Liver (tissue), 2 donors: ENCODE measurements at regions not wholly inside any gene's neighbourhood (a gene's known extent, or its start where the extent isn't known, plus 50 kb on each side); places are given as distances from the start of the nearest gene placed in this dataset.

ENCODE experiments used
- CTCF ChIP-seq: fragments of 150-350 bp; IDR thresholded peaks from 2 replicates; pipeline ENCODE4 v1.5.1; 2017; ENCODE audit warnings: improper control_type of control experiment, low read depth, low read length; ENCODE audit not compliant: missing input control
- REST ChIP-seq: IDR thresholded peaks from 2 replicates; pipeline ENCODE4 v1.6.1; 2016; ENCODE audit warnings: antibody characterized with exemption, mild to moderate bottlenecking
- donor health status: healthy.

DNA sequence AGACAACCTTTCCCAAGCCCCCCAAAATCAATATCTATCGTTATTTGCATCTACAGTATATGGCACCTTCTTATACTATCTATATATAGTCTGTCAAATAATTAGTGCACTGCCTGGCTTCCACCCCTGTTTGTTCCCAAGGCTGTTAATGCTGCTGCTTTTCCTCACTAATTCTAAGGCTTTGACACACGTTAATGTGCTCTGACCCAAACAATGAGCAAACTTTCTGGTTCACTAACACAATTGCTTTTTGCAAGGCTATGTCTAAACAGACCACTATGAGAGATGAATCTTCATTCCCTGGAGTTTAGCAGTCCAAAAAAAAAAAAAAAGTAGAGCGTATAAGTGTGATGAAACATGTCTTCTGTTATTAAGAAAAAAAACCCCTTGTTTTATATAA lies 360.9 kb upstream of the AGA start:
- no peak for TF ChIP-seq CTCF
- TF ChIP-seq REST: no peak
